Lung (tissue), 11 donors: ENCODE measurements at regions not wholly inside any gene's neighbourhood (a gene's known extent, or its start where the extent isn't known, plus 50 kb on each side); places are given as distances from the start of the nearest gene placed in this dataset.

Experiments
- ATAC-seq: fragments of 200-7000 bp; cut with Tn5 transposase; one replicate; pipeline ENCODE4 v1.9.1; 2020; ENCODE audit warnings: moderate number of reproducible peaks; ENCODE audit not compliant: insufficient read depth, low FRiP score
- DNase-seq, 3 donors: peaks; one replicate each; pipeline ENCODE4 v3.0.0-alpha.2; 2013 to 2017
- H3K27ac ChIP-seq, 2 donors: one replicate each; pipeline ENCODE4 v1.5.1; 2013; ENCODE audit warnings: mild to moderate bottlenecking in 2 of 2, moderate library complexity in 2 of 2, control low read depth in 1 of 2, inconsistent platforms in 1 of 2, low read depth in 1 of 2, low read length in 1 of 2
- H3K27me3 ChIP-seq, 3 donors: one replicate each; pipeline ENCODE4 v1.5.1; 2013; ENCODE audit warnings: low read length in 2 of 3; ENCODE audit not compliant: control insufficient read depth in 3 of 3, insufficient read depth in 3 of 3
- H3K36me3 ChIP-seq, 4 donors: one replicate each; pipeline ENCODE4 v1.5.1; 2013; ENCODE audit warnings: low read length in 4 of 4, mild to moderate bottlenecking in 1 of 4, moderate library complexity in 1 of 4; ENCODE audit not compliant: control insufficient read depth in 4 of 4, insufficient read depth in 4 of 4
- H3K4me1 ChIP-seq, 5 donors: one replicate each; pipeline ENCODE4 v1.5.1; 2013; ENCODE audit warnings: low read length in 5 of 5, mild to moderate bottlenecking in 2 of 5, moderate library complexity in 1 of 5; ENCODE audit not compliant: control insufficient read depth in 5 of 5, insufficient read depth in 5 of 5
- H3K4me3 ChIP-seq: one replicate; pipeline ENCODE4 v1.5.1; 2013; ENCODE audit warnings: mild to moderate bottlenecking, control low read depth, moderate library complexity
- H3K9ac ChIP-seq, 2 donors: one replicate each; pipeline ENCODE4 v1.5.1; 2013; ENCODE audit warnings: low read length in 2 of 2, control low read depth in 1 of 2; ENCODE audit not compliant: insufficient read depth in 1 of 2
- H3K9me3 ChIP-seq, 4 donors: one replicate each; pipeline ENCODE4 v1.5.1; 2013; ENCODE audit warnings: low read length in 3 of 4, mild to moderate bottlenecking in 1 of 4, moderate library complexity in 1 of 4; ENCODE audit not compliant: control insufficient read depth in 4 of 4, insufficient read depth in 3 of 4
- WGBS, 2 donors: extraction: QIAGEN DNeasy Blood & Tissue Kit; methylation state at CpG; one replicate each; pipeline ENCODE4 v1.1.7; 2013; 5-methylcytosine and 5-hydroxymethylcytosine counted together
- TF ChIP-seq, protein P1 (sequence below): IDR thresholded peaks from 2 replicates; pipeline ENCODE4 v1.5.1; 2012; ENCODE audit warnings: mild to moderate bottlenecking; ENCODE audit errors: control extremely low read depth, extremely low read depth
- donor health status: control.
- donor health status: control.
- donor health status: Bipolar disorder and iron deficiency.
- donor health status: healthy.
- donor health status: DM: yes; HTN: yes; CAD: no.

DNA sequence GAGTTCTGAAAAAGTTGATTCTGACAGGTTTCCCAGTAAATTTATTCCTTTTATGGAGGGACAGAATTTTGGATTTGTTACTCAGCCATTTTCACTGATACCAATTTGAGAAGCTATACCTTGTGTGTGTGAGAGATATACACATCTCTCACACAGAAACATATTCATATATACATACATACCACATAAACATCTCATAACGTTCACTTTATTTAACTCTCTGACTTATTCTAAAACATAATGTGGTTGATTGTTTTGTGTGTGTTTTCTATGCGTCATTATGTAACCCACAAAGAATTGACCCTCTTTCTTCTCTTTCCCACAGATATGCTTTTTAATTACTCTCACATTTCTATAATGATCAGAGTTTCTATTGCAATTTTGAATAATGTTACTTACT, 570.8 kb upstream of the TLE4 start:
- no peak overlapping the region for H3K9ac ChIP-seq
- no peak overlapping the region for H3K27ac ChIP-seq
- TF ChIP-seq, protein P1, sequence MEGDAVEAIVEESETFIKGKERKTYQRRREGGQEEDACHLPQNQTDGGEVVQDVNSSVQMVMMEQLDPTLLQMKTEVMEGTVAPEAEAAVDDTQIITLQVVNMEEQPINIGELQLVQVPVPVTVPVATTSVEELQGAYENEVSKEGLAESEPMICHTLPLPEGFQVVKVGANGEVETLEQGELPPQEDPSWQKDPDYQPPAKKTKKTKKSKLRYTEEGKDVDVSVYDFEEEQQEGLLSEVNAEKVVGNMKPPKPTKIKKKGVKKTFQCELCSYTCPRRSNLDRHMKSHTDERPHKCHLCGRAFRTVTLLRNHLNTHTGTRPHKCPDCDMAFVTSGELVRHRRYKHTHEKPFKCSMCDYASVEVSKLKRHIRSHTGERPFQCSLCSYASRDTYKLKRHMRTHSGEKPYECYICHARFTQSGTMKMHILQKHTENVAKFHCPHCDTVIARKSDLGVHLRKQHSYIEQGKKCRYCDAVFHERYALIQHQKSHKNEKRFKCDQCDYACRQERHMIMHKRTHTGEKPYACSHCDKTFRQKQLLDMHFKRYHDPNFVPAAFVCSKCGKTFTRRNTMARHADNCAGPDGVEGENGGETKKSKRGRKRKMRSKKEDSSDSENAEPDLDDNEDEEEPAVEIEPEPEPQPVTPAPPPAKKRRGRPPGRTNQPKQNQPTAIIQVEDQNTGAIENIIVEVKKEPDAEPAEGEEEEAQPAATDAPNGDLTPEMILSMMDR, result no peak
- no peaks in the 10 kb centered on the region for H3K9me3 ChIP-seq
- DNase-seq (no peak), ATAC-seq (no peak)
- WGBS, 2 donors, result 81 to 88% methylated on average over 2 of the region's 2 CpGs
- H3K4me1 ChIP-seq, result no peaks in the 10 kb centered on the region
- H3K4me3 ChIP-seq, result no peak overlapping the region
- no peaks in the 10 kb centered on the region for H3K36me3 ChIP-seq
- no peaks in the 10 kb centered on the region for H3K27me3 ChIP-seq

DNA sequence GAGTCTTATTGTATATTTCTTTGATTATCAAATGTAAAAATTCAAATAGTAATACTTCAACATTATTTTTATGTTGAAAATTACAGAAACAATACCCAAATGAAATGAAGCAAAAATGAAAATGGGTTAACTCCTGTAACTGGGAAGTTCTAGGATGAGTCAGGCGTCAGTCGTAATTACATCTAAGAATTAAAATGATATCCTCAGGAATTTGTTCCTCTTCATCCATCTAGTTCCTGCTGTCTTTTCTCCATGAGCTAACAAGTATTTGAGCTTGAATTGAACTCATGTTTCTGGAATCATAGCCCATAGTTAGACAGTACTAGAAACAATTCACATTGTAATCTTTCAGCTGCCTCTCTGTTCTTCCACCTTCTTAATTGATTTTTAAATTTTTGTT, 568.3 kb upstream of the TLE4 start:
- H3K9me3 ChIP-seq, result no peaks in the 10 kb centered on the region
- H3K27me3 ChIP-seq, result no peaks in the 10 kb centered on the region
- TF ChIP-seq, protein P1, result no peak
- ATAC-seq (no peak), DNase-seq (no peak)
- H3K4me1 ChIP-seq, result no peaks in the 10 kb centered on the region
- no peak overlapping the region for H3K27ac ChIP-seq
- 94 to 97% methylated on average over 2 of the region's 2 CpGs for WGBS, 2 donors
- no peaks in the 10 kb centered on the region for H3K36me3 ChIP-seq
- no peak overlapping the region for H3K4me3 ChIP-seq
- H3K9ac ChIP-seq, result no peak overlapping the region

DNA sequence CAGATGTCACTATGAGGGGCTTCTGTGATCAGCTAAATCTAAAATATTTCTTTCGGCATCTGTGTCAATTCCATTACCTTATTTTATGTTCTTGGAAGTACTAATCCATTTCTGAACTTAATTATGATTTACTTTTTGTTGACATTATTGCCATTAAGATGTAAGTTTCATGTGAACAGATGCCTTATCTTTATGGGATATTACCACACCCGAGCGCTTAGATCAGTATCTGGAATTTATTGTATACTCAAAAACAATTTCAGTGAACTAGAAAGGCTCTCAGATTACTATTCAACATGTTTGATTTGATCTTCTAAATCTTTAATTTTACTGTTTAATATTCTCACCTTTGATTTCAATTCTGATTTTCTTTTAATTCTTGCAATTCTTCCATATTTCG, 567.7 kb upstream of the TLE4 start:
- no peak for DNase-seq
- 94% methylated on average over 4 of the region's 4 CpGs for WGBS, 2 donors
- Histone ChIP-seq H3K9me3 (no peaks in the 10 kb centered on the region), H3K27ac (no peak overlapping the region), H3K4me1 (no peaks in the 10 kb centered on the region), H3K27me3 (no peaks in the 10 kb centered on the region), H3K4me3 (no peak overlapping the region), H3K9ac (no peak overlapping the region), H3K36me3 (no peaks in the 10 kb centered on the region)
- TF ChIP-seq, protein P1, result no peak
- ATAC-seq, result no peak

DNA sequence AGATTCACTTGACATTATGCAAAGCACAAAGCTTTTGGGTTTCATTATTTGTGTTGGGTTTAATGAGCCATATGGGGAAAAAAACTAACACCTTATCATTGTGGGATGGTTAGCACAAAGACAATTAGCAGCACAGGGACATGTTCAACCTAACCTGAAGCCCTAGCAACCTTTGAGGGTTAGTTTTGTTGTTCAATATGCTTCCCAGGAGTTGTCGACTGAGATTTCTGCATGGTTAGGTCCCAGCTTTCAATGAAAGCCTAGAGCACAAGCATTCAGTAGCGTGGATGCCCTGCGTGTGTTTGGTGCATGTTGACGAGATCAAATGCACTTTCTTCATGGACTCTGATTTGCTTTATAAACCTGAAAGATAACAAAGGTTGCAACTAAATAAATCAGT, 565.2 kb upstream of the TLE4 start:
- Histone ChIP-seq H3K9me3 (peaks cover 0 to 3% (median 0%) of the 10 kb centered on the region in 4 donors), H3K4me3 (no peak overlapping the region), H3K36me3 (no peaks in the 10 kb centered on the region), H3K27me3 (no peaks in the 10 kb centered on the region), H3K4me1 (no peaks in the 10 kb centered on the region), H3K27ac (no peak overlapping the region), H3K9ac (no peak overlapping the region)
- DNase-seq (no peak), ATAC-seq (no peak)
- 83 to 89% methylated on average over 4 of the region's 4 CpGs for WGBS, 2 donors
- TF ChIP-seq, protein P1, result no peak
